Common myeloid progenitor, CD34-positive (primary cell): ENCODE measurements at regions not wholly inside any gene's neighbourhood (a gene's known extent, or its start where the extent isn't known, plus 50 kb on each side); places are given as distances from the start of the nearest gene placed in this dataset.
"Not testable (repeated sequence)": the region's sequence is repeated elsewhere in the genome, so short reads cannot be mapped to it uniquely, and the experiment has no call there.

ENCODE experiments used
- CTCF ChIA-PET: fragments of 350-600 bp; sonication (Branson Sonifier 250); formaldehyde crosslinking; loops from one replicate; lab custom pipeline; 2021; ENCODE audit warnings: antibody characterized with exemption; lab: Charles Lee
- POLR2A ChIA-PET: fragments of 350-600 bp; sonication (Branson Sonifier 250); formaldehyde crosslinking; loops from one replicate; lab custom pipeline; 2021; ENCODE audit warnings: antibody characterized with exemption; lab: Charles Lee
- DNase-seq, 3 donors: peaks; one replicate each; pipeline versions ENCODE4 v3.0.0 to v3.0.0-alpha.2; 2013
- H3K27ac ChIP-seq, 2 experiments: 1 replicate in 1 of 2; 2 replicates in 1 of 2; pipeline ENCODE4 v1.7.0; 2013; ENCODE audit warnings: inconsistent platforms in 2 of 2, low read length in 2 of 2, mild to moderate bottlenecking in 2 of 2, low read depth in 1 of 2, moderate library complexity in 1 of 2; ENCODE audit not compliant: severe bottlenecking in 2 of 2, insufficient read depth in 1 of 2, poor library complexity in 1 of 2
- H3K27me3 ChIP-seq, 5 experiments: replicated peaks in 2 of 5; 1 replicate in 3 of 5; 2 replicates in 2 of 5; pipeline versions ENCODE4 v1.6.1 to v1.7.0; 2013; ENCODE audit warnings: low read length in 4 of 5, mild to moderate bottlenecking in 2 of 5, moderate library complexity in 2 of 5, inconsistent platforms in 1 of 5; ENCODE audit not compliant: insufficient read depth in 5 of 5, control insufficient read depth in 4 of 5
- H3K36me3 ChIP-seq, 4 experiments: 1 replicate in 2 of 4; 2 replicates in 2 of 4; pipeline versions ENCODE4 v1.6.1 to v1.7.0; 2013; ENCODE audit warnings: low read length in 3 of 4, control low read depth in 1 of 4, mild to moderate bottlenecking in 1 of 4; ENCODE audit not compliant: control insufficient read depth in 4 of 4, insufficient read depth in 4 of 4
- H3K4me1 ChIP-seq, 4 experiments: 1 replicate in 3 of 4; 2 replicates in 1 of 4; pipeline versions ENCODE4 v1.6.1 to v1.7.1; 2013; ENCODE audit warnings: low read length in 3 of 4, mild to moderate bottlenecking in 3 of 4, control low read depth in 1 of 4, inconsistent platforms in 1 of 4, moderate library complexity in 1 of 4; ENCODE audit not compliant: control insufficient read depth in 4 of 4, insufficient read depth in 4 of 4; ENCODE audit errors: control extremely low read depth in 1 of 4
- H3K4me3 ChIP-seq, 7 experiments: 1 replicate in 4 of 7; 2 replicates in 3 of 7; pipeline versions ENCODE4 v1.5.1 to v1.7.0; 2013; ENCODE audit warnings: mild to moderate bottlenecking in 7 of 7, low read length in 6 of 7, moderate library complexity in 6 of 7, inconsistent platforms in 2 of 7, low read depth in 2 of 7, control low read depth in 1 of 7; ENCODE audit not compliant: insufficient read depth in 4 of 7, control insufficient read depth in 1 of 7; ENCODE audit errors: extremely low read depth in 1 of 7
- H3K9me3 ChIP-seq, 5 experiments: 1 replicate in 4 of 5; 2 replicates in 1 of 5; pipeline versions ENCODE4 v1.6.1 to v1.7.1; 2013; ENCODE audit warnings: low read length in 4 of 5, mild to moderate bottlenecking in 2 of 5, inconsistent platforms in 1 of 5, low read depth in 1 of 5, moderate library complexity in 1 of 5; ENCODE audit not compliant: control insufficient read depth in 4 of 5, insufficient read depth in 2 of 5; ENCODE audit errors: control extremely low read depth in 1 of 5
- WGBS: methylation state at CpG from one replicate; pipeline ENCODE4 v1.1.5; 2013; ENCODE audit not compliant: insufficient coverage; 5-methylcytosine and 5-hydroxymethylcytosine counted together

DNA sequence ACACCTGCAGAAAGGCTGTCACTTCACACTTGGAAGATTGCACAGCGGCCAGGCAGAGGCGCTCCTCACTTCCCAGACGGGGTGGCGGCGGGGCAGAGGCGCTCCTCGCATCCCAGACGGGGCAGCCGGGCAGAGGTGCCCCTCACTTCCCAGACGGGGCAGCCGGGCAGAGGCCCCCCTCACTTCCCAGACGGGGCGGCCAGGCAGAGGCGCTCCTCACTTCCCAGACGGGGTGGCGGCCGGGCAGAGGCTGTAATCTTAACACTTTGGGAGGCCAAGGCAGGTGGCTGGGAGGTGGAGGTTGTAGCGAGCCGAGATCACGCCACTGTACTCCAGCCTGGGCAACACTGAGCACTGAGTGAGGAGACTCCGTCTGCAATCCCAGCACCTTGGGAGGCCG, 436.3 kb upstream of the ZP4 start:
- H3K27ac ChIP-seq, POLR2A ChIA-PET, DNase-seq, H3K4me3 ChIP-seq, H3K9me3 ChIP-seq, CTCF ChIA-PET, H3K36me3 ChIP-seq, H3K27me3 ChIP-seq: not testable (repeated sequence)
- H3K4me1 ChIP-seq: peaks cover 14 to 36% (median 21%) of the 10 kb centered on the region in 4 experiments
- WGBS: 97% methylated on average over 22 of the region's 22 CpGs

DNA sequence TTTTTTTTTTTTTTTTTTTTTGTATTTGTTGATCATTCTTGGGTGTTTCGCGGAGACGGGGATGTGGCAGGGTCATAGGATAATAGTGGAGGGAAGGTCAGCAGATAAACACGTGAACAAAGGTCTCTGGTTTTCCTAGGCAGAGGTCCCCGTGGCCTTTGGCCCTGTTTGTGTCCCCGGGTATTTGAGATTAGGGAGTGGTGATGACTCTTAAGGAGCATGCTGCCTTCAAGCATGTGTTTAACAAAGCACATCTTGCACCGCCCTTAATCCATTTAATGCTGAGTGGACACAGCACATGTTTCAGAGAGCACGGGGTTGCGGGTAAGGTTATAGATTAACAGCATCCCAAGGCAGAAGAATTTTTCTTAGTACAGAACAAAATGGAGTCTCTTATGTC, 435.8 kb upstream of the ZP4 start:
- H3K27me3 ChIP-seq, POLR2A ChIA-PET, H3K27ac ChIP-seq, H3K9me3 ChIP-seq, H3K4me3 ChIP-seq, CTCF ChIA-PET, H3K36me3 ChIP-seq, DNase-seq: not testable (repeated sequence)
- H3K4me1 ChIP-seq: peaks cover 14 to 32% (median 19%) of the 10 kb centered on the region in 4 experiments
- 97% methylated on average over 9 of the region's 9 CpGs for WGBS

DNA sequence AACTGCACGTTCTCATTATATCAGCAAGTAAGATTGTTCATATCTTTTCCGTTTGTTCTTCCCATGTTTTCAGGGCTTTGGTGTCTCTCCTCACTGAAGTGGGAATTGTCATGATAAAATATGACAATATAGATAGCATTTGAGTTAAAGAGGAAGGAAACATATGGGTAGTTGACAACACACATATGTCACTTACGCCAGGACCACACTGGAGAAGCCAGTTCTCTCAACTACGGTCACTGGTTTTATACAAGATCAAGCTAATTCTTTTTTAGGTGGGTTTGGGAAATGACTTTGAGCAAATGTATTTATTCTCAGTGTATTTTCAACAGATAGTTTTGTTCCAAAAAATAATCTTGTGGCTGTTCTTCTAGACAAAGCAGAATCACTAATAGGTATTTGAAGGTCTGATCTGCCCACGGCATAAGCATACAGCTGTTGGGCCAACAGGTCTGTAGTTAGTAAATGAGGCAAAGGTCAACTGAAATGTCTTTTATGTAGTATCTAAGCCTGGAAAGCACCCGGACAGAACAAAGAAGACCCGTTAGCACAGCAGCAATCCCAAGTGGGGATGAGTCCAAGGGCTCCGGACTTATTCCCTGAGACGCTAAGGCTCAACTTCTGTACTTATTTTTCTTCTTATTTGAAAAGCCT, 433.6 kb upstream of the ZP4 start:
- Histone ChIP-seq H3K4me3 (no peak overlapping the region), H3K9me3 (no peaks in the 10 kb centered on the region), H3K4me1 (peaks cover 8 to 16% (median 12%) of the 10 kb centered on the region in 4 experiments), H3K36me3 (no peaks in the 10 kb centered on the region), H3K27ac (no peak overlapping the region), H3K27me3 (no peaks in the 10 kb centered on the region)
- peak; percentile 5 to 76 (median 57) for DNase-seq
- ChIA-PET POLR2A (no interaction called here), CTCF (no interaction called here)
- 95% methylated on average over 4 of the region's 9 CpGs for WGBS

DNA sequence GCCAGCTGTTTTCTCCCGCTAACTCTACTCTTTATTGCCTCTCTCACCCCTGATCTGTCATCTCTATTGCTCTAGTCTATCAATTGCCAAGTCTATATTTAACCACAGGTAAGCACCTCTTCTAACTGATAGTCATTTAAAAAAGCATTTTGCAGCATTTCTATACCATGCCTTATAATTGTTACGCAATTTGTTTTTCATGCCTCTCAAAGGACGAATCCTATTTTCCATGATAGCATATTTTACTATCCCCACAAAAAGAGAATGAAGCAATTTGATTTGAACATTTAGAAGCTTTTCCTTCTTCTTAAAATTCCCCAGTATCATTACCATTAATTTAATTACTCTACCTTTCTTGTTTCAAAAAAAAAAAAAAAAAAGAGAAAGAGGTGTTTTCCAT, 432.8 kb upstream of the ZP4 start:
- no peaks in the 10 kb centered on the region for H3K27me3 ChIP-seq
- 100% methylated on average over 1 of the region's 3 CpGs for WGBS
- no peaks in the 10 kb centered on the region for H3K36me3 ChIP-seq
- no peaks in the 10 kb centered on the region for H3K9me3 ChIP-seq
- no peak overlapping the region for H3K4me3 ChIP-seq
- ChIA-PET CTCF (no interaction called here), POLR2A (no interaction called here)
- DNase-seq: no peak
- H3K27ac ChIP-seq: no peak overlapping the region
- peaks cover 8 to 16% (median 11%) of the 10 kb centered on the region in 4 experiments for H3K4me1 ChIP-seq

DNA sequence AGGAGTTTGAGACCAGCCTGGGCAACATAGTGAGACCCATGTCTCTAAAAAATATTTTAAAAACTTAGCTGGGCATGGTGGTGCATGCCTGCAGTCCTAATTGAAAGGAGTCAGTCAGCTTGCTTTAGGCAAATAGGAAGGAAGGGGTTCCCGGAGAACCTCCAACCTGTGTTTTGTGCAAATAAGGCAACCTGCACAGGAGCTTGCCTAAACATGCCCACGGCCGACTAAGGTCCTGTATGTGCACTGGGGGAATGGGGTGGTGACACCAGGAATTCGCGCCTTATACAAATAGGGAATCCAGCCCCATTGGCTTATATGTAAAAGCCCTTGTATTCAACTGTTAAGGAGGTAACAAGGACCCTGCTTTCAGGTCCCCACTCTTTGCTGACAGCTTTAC, 429.2 kb upstream of the ZP4 start:
- H3K9me3 ChIP-seq: no peaks in the 10 kb centered on the region
- no peak for DNase-seq
- CTCF ChIA-PET: no interaction called here
- no peaks in the 10 kb centered on the region for H3K36me3 ChIP-seq
- no peak overlapping the region for H3K4me3 ChIP-seq
- POLR2A ChIA-PET: no interaction called here
- no peak overlapping the region for H3K27ac ChIP-seq
- WGBS: 80% methylated on average over 5 of the region's 5 CpGs
- no peaks in the 10 kb centered on the region for H3K27me3 ChIP-seq
- H3K4me1 ChIP-seq: peaks cover 8 to 12% (median 11%) of the 10 kb centered on the region in 4 experiments

DNA sequence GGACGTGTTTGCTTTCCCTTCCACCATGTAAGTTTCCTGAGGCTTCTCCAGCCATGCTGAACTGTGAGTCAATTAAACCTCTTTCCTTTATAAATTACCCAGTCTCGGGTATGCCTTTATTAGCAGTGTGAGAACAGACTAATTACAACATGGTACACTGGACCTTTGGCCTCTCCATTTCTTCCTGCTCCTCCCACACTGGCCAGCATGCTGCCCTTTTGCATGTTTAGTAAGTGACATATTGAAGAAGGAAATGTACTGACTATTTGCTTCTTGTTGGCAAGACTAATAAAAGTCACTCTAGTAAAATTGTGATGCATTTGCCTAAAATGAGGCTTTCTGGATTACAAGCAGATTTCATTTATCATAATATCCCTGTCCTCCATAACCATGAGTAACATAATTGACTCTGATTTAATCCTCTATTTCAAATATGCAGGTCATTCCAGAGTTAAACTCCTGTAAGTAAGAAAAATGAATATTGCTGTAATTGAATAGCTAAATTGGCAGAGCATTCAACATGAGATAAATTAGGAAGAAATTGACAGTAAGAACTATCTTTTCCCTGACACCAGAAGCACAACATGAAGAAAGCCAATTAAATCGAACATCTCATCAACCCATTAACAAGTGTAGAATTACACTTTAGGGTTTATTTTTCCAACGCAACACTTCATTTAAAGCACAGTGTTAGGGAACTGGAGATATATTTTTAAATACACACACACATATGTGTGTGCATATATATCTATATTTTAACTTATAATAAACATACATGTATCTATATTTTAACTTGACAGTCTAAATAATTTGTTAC, 427.8 kb upstream of the ZP4 start:
- ChIA-PET CTCF (no interaction called here), POLR2A (no interaction called here)
- H3K27ac ChIP-seq: no peak overlapping the region
- peaks cover 0 to 1% (median under 1%) of the 10 kb centered on the region in 4 experiments for H3K4me1 ChIP-seq
- no peak overlapping the region for H3K4me3 ChIP-seq
- no peaks in the 10 kb centered on the region for H3K27me3 ChIP-seq
- H3K9me3 ChIP-seq: no peaks in the 10 kb centered on the region
- DNase-seq: no peak
- 94% methylated on average over 2 of the region's 4 CpGs for WGBS
- no peaks in the 10 kb centered on the region for H3K36me3 ChIP-seq

DNA sequence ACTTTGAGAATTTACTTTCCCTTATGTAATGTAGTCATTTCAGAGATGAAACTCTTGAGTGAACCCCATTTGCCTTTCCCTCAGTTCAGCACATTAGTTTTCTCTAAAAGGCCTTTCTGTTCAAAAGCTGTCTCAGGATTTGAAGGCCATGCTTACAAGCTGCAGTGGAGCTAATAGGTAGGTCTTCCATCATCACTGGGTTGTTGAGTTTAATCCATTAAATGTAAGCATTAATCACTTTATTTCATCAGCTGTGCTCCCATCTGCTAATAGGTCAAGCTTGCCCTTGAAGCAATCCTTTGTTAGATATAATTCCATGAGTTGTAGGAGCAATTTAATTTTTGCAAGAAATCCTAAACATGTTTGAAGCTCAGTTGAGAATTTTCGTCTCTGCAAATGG, 422.2 kb upstream of the ZP4 start:
- ChIA-PET CTCF (no interaction called here), POLR2A (no interaction called here)
- no peaks in the 10 kb centered on the region for H3K36me3 ChIP-seq
- no peaks in the 10 kb centered on the region for H3K4me1 ChIP-seq
- H3K9me3 ChIP-seq: no peaks in the 10 kb centered on the region
- no peak overlapping the region for H3K4me3 ChIP-seq
- WGBS: 80% methylated on average over 1 of the region's 1 CpG
- no peaks in the 10 kb centered on the region for H3K27me3 ChIP-seq
- H3K27ac ChIP-seq: no peak overlapping the region
- no peak for DNase-seq
